ENCODE measurements at regions not wholly inside any gene's neighbourhood (a gene's known extent, or its start where the extent isn't known, plus 50 kb on each side); places are given as distances from the start of the nearest gene placed in this dataset.
"Not testable (repeated sequence)": the region's sequence is repeated elsewhere in the genome, so short reads cannot be mapped to it uniquely, and the experiment has no call there.

GRCh38 chr5:105036814-105037213, 1474.2 kb upstream of the NUDT12 start:
- not testable (repeated sequence) for H3K36me3 Mint-ChIP-seq; DNase-seq (ENCODE audit: low spot score in 2 of 2); ATAC-seq; H3K27ac Mint-ChIP-seq
- H3K9me3 Mint-ChIP-seq = peaks cover 17 to 32% of the 10 kb centered on the region in 2 donors

- Mint-ChIP-seq H3K27ac (no peak overlapping the region), H3K9me3 (peaks cover 12 to 29% of the 10 kb centered on the region in 2 donors), H3K36me3 (peaks cover 0 to 6% of the 10 kb centered on the region in 2 donors)
- no peak for DNase-seq (ENCODE audit: low spot score in 2 of 2)
- no peak for ATAC-seq
Observed at GRCh38 chr5:105034401-105034763, 1471.8 kb upstream of the NUDT12 start.

GRCh38 chr5:105033637-105034400, 1471.2 kb upstream of the NUDT12 start:
- H3K36me3 Mint-ChIP-seq = peaks cover 0 to 6% of the 10 kb centered on the region in 2 donors
- H3K27ac Mint-ChIP-seq = no peak overlapping the region
- H3K9me3 Mint-ChIP-seq = peaks cover 8 to 24% of the 10 kb centered on the region in 2 donors
- ATAC-seq (no peak), DNase-seq (ENCODE audit: low spot score in 2 of 2) (no peak)

GRCh38 chr5:105032917-105033316, 1470.3 kb upstream of the NUDT12 start:
- ATAC-seq (no peak), DNase-seq (ENCODE audit: low spot score in 2 of 2) (no peak)
- no peak overlapping the region for H3K27ac Mint-ChIP-seq
- peaks cover 0 to 6% of the 10 kb centered on the region in 2 donors for H3K36me3 Mint-ChIP-seq
- peaks cover 8 to 19% of the 10 kb centered on the region in 2 donors for H3K9me3 Mint-ChIP-seq

GRCh38 chr5:105030153-105030552, 1467.6 kb upstream of the NUDT12 start:
- ATAC-seq (no peak), DNase-seq (ENCODE audit: low spot score in 2 of 2) (no peak)
- Mint-ChIP-seq H3K9me3 (peaks cover 0 to 16% of the 10 kb centered on the region in 2 donors), H3K36me3 (no peaks in the 10 kb centered on the region), H3K27ac (no peak overlapping the region)

- Mint-ChIP-seq H3K27ac (no peak overlapping the region), H3K9me3 (peaks cover 17% of the 10 kb centered on the region in 2 donors), H3K36me3 (no peaks in the 10 kb centered on the region)
- no peak for ATAC-seq
- DNase-seq (ENCODE audit: low spot score in 2 of 2) = no peak
Observed at GRCh38 chr5:105015098-105015497, 1452.5 kb upstream of the NUDT12 start.

GRCh38 chr5:104998572-104998971, 1436.0 kb upstream of the NUDT12 start:
- Mint-ChIP-seq H3K9me3 (peaks cover 5 to 16% of the 10 kb centered on the region in 2 donors), H3K27ac (no peak overlapping the region), H3K36me3 (peaks cover 0 to 4% of the 10 kb centered on the region in 2 donors)
- ATAC-seq (no peak), DNase-seq (ENCODE audit: low spot score in 2 of 2) (no peak)

- H3K27ac Mint-ChIP-seq = no peak overlapping the region
- ATAC-seq = no peak
- no peak for DNase-seq (ENCODE audit: low spot score in 2 of 2)
- peaks cover under 1 to 12% of the 10 kb centered on the region in 2 donors for H3K9me3 Mint-ChIP-seq
- peaks cover 0 to under 1% of the 10 kb centered on the region in 2 donors for H3K36me3 Mint-ChIP-seq
Observed at GRCh38 chr5:104998169-104998568, 1435.6 kb upstream of the NUDT12 start.

- ATAC-seq = no peak
- Mint-ChIP-seq H3K27ac (no peak overlapping the region), H3K36me3 (peaks cover 0 to 14% of the 10 kb centered on the region in 2 donors), H3K9me3 (peaks cover 19% of the 10 kb centered on the region in 2 donors)
- no peak for DNase-seq (ENCODE audit: low spot score in 2 of 2)
Observed at GRCh38 chr5:104987074-104987473, 1424.5 kb upstream of the NUDT12 start.

- no peak for ATAC-seq
- Mint-ChIP-seq H3K27ac (no peak overlapping the region), H3K36me3 (no peaks in the 10 kb centered on the region), H3K9me3 (peaks cover 8 to 16% of the 10 kb centered on the region in 2 donors)
- DNase-seq (ENCODE audit: low spot score in 2 of 2) = no peak
Observed at GRCh38 chr5:104977529-104977928, 1414.9 kb upstream of the NUDT12 start.

GRCh38 chr5:104967806-104968410, 1405.3 kb upstream of the NUDT12 start:
- Mint-ChIP-seq H3K27ac (no peak overlapping the region), H3K9me3 (peaks cover 0 to 8% of the 10 kb centered on the region in 2 donors), H3K36me3 (no peaks in the 10 kb centered on the region)
- ATAC-seq (no peak), DNase-seq (ENCODE audit: low spot score in 2 of 2) (no peak)

- Mint-ChIP-seq H3K27ac (no peak overlapping the region), H3K36me3 (no peaks in the 10 kb centered on the region), H3K9me3 (peaks cover 0 to 8% of the 10 kb centered on the region in 2 donors)
- ATAC-seq = no peak
- DNase-seq (ENCODE audit: low spot score in 2 of 2) = no peak
Observed at GRCh38 chr5:104965006-104965405, 1402.4 kb upstream of the NUDT12 start.

GRCh38 chr5:104955479-104955878, 1392.9 kb upstream of the NUDT12 start:
- no peak for ATAC-seq
- Mint-ChIP-seq H3K9me3 (peaks cover 3 to 8% of the 10 kb centered on the region in 2 donors), H3K27ac (no peak overlapping the region), H3K36me3 (no peaks in the 10 kb centered on the region)
- DNase-seq (ENCODE audit: low spot score in 2 of 2) = no peak

- Mint-ChIP-seq H3K36me3 (no peaks in the 10 kb centered on the region), H3K9me3 (peaks cover 7 to 10% of the 10 kb centered on the region in 2 donors), H3K27ac (no peak overlapping the region)
- ATAC-seq (no peak), DNase-seq (ENCODE audit: low spot score in 2 of 2) (no peak)
Observed at GRCh38 chr5:104952876-104953275, 1390.3 kb upstream of the NUDT12 start.

GRCh38 chr5:104951829-104952228, 1389.2 kb upstream of the NUDT12 start:
- H3K27ac Mint-ChIP-seq = no peak overlapping the region
- DNase-seq (ENCODE audit: low spot score in 2 of 2) = no peak
- no peaks in the 10 kb centered on the region for H3K36me3 Mint-ChIP-seq
- ATAC-seq = no peak
- peaks cover 10 to 11% of the 10 kb centered on the region in 2 donors for H3K9me3 Mint-ChIP-seq

GRCh38 chr5:104947076-104947475, 1384.5 kb upstream of the NUDT12 start:
- no peak for ATAC-seq
- H3K9me3 Mint-ChIP-seq = peaks cover 13 to 19% of the 10 kb centered on the region in 2 donors
- no peaks in the 10 kb centered on the region for H3K36me3 Mint-ChIP-seq
- no peak overlapping the region for H3K27ac Mint-ChIP-seq
- DNase-seq (ENCODE audit: low spot score in 2 of 2) = no peak

- Mint-ChIP-seq H3K36me3 (no peaks in the 10 kb centered on the region), H3K27ac (no peak overlapping the region), H3K9me3 (peaks cover 13 to 20% of the 10 kb centered on the region in 2 donors)
- no peak for ATAC-seq
- DNase-seq (ENCODE audit: low spot score in 2 of 2) = no peak
Observed at GRCh38 chr5:104942735-104943134, 1380.1 kb upstream of the NUDT12 start.

Data from activated naive CD4-positive, alpha-beta T cell treated with anti-CD3 and anti-CD28 coated beads, Interleukin-2, amount 50 U/mL, for 72 hours (primary cell).